Suprapubic skin (tissue), 4 donors: ENCODE measurements at regions not wholly inside any gene's neighbourhood (a gene's known extent, or its start where the extent isn't known, plus 50 kb on each side); places are given as distances from the start of the nearest gene placed in this dataset.

ENCODE experiments used
- DNase-seq, 2 donors: peaks; one replicate each; pipeline ENCODE4 v3.0.0-alpha.2; 2019; ENCODE audit warnings: low spot score in 2 of 2
- H3K27ac ChIP-seq: fragments of 200-600 bp; sonication (generic); one replicate; pipeline ENCODE4 v1.5.1; 2019
- H3K27me3 ChIP-seq: fragments of 200-600 bp; sonication (generic); one replicate; pipeline ENCODE4 v1.5.1; 2019
- H3K36me3 ChIP-seq: fragments of 200-600 bp; sonication (generic); one replicate; pipeline ENCODE4 v1.5.1; 2019
- H3K4me1 ChIP-seq: fragments of 200-600 bp; sonication (generic); one replicate; pipeline ENCODE4 v1.5.1; 2019
- H3K4me3 ChIP-seq: fragments of 200-600 bp; sonication (generic); one replicate; pipeline ENCODE4 v1.5.1; 2019; ENCODE audit warnings: mild to moderate bottlenecking
- H3K9me3 ChIP-seq: fragments of 200-600 bp; sonication (generic); one replicate; pipeline ENCODE4 v1.5.1; 2019
- EP300 ChIP-seq: sonication (generic); formaldehyde crosslinking; IDR thresholded peaks from one replicate; pipeline ENCODE4 v1.6.1; 2017; ENCODE audit warnings: antibody characterized with exemption
- POLR2A ChIP-seq, 2 donors: fragments of 450-650 bp; IDR thresholded peaks; one replicate each; pipeline ENCODE4 v1.6.1; 2017; ENCODE audit warnings: antibody characterized with exemption in 2 of 2, mild to moderate bottlenecking in 2 of 2, moderate library complexity in 2 of 2
- POLR2AphosphoS5 ChIP-seq, 3 donors: sonication (generic); formaldehyde crosslinking; IDR thresholded peaks; one replicate each; pipeline ENCODE4 v1.6.1; 2017; ENCODE audit warnings: antibody characterized with exemption in 3 of 3
- WGBS: methylation state at CpG from one replicate; pipeline ENCODE4 v1.1.5; 2018; 5-methylcytosine and 5-hydroxymethylcytosine counted together
- TF ChIP-seq, protein P1 (sequence below), 2 donors: fragments of 200-600 bp in 1 of 2; fragments of 450-650 bp in 1 of 2; sonication (generic) in 1 of 2; IDR thresholded peaks; one replicate each; pipeline ENCODE4 v1.5.1; 2016 to 2019; ENCODE audit warnings: antibody characterized with exemption in 2 of 2, mild to moderate bottlenecking in 1 of 2, moderate library complexity in 1 of 2

DNA sequence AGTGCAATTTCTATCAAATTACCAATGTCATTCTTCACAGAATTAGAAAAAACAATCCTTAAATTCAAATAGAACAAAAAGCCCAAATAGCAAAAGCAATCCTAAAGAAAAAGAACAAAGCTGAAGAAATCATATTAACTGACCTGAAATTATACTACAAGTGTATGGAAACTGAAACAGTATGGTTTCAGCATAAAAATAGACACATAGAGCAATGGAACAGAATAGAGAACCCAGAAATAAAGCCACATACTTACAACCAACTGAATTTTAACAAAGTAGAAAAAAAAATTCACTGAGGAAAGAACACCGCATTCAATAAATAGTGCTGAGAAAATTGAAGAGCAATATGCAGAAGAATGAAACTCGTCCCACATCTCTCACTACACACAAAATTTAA, 142.0 kb upstream of the CHRM2 start:
- no peak for TF ChIP-seq POLR2AphosphoS5 (IDR thresholded peaks at IDR 0.05)
- no peak for TF ChIP-seq POLR2A (IDR thresholded peaks at IDR 0.05)
- TF ChIP-seq EP300 = no peak
- TF ChIP-seq, protein P1, sequence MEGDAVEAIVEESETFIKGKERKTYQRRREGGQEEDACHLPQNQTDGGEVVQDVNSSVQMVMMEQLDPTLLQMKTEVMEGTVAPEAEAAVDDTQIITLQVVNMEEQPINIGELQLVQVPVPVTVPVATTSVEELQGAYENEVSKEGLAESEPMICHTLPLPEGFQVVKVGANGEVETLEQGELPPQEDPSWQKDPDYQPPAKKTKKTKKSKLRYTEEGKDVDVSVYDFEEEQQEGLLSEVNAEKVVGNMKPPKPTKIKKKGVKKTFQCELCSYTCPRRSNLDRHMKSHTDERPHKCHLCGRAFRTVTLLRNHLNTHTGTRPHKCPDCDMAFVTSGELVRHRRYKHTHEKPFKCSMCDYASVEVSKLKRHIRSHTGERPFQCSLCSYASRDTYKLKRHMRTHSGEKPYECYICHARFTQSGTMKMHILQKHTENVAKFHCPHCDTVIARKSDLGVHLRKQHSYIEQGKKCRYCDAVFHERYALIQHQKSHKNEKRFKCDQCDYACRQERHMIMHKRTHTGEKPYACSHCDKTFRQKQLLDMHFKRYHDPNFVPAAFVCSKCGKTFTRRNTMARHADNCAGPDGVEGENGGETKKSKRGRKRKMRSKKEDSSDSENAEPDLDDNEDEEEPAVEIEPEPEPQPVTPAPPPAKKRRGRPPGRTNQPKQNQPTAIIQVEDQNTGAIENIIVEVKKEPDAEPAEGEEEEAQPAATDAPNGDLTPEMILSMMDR (IDR thresholded peaks at IDR 0.05) = no peak
- H3K27ac ChIP-seq = no peak overlapping the region
- H3K9me3 ChIP-seq = no peaks in the 10 kb centered on the region
- no peak overlapping the region for H3K4me3 ChIP-seq
- 81% methylated on average over 2 of the region's 2 CpGs for WGBS
- no peaks in the 10 kb centered on the region for H3K4me1 ChIP-seq
- no peaks in the 10 kb centered on the region for H3K27me3 ChIP-seq
- DNase-seq = no peak
- H3K36me3 ChIP-seq = no peaks in the 10 kb centered on the region

DNA sequence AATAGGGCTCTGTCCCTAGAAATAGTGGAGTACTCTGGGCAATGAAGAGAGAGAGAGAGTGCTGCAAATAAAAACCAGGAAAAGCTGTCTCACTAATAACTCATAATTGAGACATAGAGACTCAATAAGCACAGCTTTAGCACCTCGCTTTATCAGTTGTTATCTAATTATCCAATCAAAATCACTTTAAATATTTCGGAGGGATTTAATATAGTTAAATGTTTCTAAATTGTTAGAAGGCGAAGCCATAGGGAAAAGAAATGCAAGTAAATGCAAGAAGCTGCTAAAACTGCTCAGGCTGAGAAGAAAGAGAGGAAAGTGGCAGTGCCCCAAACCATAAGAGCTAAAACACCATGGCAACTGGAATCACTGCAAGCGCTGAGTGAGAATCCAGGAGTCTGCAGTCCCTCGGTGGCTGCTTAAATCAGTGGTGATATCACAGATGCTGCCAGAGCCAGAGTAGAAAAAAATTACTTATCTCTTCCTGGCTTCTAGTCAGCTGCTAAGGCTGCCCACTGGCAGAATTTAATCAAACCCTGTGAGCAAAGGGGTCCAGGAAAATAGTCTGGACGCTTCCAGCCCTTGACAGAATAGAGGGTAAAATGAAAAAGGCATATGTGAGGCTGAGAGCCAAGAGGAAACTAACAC, 150.4 kb upstream of the CHRM2 start:
- Histone ChIP-seq H3K4me3 (no peak overlapping the region), H3K4me1 (no peaks in the 10 kb centered on the region), H3K27me3 (no peaks in the 10 kb centered on the region), H3K27ac (no peak overlapping the region), H3K9me3 (no peaks in the 10 kb centered on the region), H3K36me3 (no peaks in the 10 kb centered on the region)
- TF ChIP-seq POLR2AphosphoS5 (IDR thresholded peaks at IDR 0.05) = no peak
- no peak for TF ChIP-seq POLR2A (IDR thresholded peaks at IDR 0.05)
- TF ChIP-seq, protein P1 (IDR thresholded peaks at IDR 0.05) = no peak
- TF ChIP-seq EP300 = no peak
- 72% methylated on average over 6 of the region's 6 CpGs for WGBS
- no peak for DNase-seq

DNA sequence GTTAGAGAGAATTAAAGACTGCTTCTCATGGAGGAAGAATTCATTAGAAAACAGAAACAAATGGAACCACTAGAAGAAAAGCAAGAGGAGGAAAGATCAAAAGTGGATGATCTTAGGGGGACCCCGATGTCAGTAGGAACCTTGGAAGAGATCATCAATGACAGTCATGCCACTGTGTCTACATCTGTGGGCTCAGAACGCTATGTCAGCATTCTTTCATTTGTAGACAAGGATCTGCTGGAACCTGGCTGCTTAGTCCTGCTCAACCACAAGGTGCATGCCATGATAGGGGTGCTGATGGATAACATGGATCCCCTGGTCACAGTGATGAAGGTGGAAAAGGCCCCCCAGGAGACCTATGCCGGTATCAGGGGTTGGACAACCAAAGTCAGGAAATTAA, 154.4 kb upstream of the CHRM2 start:
- no peaks in the 10 kb centered on the region for H3K9me3 ChIP-seq
- no peak for DNase-seq
- no peaks in the 10 kb centered on the region for H3K36me3 ChIP-seq
- 90% methylated on average over 3 of the region's 3 CpGs for WGBS
- no peaks in the 10 kb centered on the region for H3K27me3 ChIP-seq
- no peaks in the 10 kb centered on the region for H3K4me1 ChIP-seq
- H3K27ac ChIP-seq = no peak overlapping the region
- H3K4me3 ChIP-seq = no peak overlapping the region
- TF ChIP-seq POLR2A (IDR thresholded peaks at IDR 0.05) (no peak), EP300 (no peak), POLR2AphosphoS5 (IDR thresholded peaks at IDR 0.05) (no peak)
- TF ChIP-seq, protein P1 (IDR thresholded peaks at IDR 0.05) = no peak

DNA sequence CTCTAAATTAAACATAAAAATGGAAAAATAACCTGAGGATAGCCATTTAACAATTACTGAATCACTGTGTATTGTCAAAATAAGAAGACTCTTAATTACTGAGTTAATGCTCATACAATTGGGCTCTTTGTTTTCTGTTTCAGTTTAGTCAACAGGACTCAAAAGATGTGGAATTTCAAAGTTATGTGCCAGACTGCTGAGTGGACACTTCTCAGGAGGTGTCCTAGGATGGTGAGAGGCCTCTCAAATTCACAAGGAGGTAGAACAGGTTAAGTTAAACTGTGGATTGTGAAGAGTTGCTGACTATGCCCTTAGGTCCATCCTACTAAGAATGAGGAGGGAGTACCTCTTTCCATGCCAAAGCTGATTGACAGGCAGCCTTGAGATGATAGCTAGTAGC, 157.7 kb upstream of the CHRM2 start:
- Histone ChIP-seq H3K4me1 (no peaks in the 10 kb centered on the region), H3K36me3 (no peaks in the 10 kb centered on the region), H3K27me3 (no peaks in the 10 kb centered on the region), H3K4me3 (no peak overlapping the region), H3K27ac (no peak overlapping the region), H3K9me3 (no peaks in the 10 kb centered on the region)
- DNase-seq = no peak
- TF ChIP-seq, protein P1 (IDR thresholded peaks at IDR 0.05) = no peak
- TF ChIP-seq POLR2A (IDR thresholded peaks at IDR 0.05) = no peak
- TF ChIP-seq POLR2AphosphoS5 (IDR thresholded peaks at IDR 0.05) = no peak
- TF ChIP-seq EP300 = no peak

DNA sequence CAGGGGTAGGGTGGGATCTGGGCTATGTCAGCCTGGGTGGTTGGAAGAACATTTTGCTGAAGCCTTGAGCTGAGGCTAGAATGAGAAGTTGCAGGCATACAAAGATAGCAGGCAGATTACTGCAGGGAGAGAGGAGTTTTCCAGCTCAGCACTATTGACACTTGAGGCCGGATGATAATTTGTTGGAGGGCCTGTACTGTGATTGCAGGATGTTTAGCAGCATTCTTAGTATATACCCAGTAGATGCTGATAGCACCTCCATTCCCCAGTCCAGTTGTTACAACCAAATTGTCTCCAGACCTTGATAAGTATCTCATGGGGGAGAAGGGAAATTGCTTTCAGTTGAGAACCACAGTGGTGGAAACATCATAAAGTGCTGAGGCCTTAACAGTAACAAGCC, 158.6 kb upstream of the CHRM2 start:
- no peak for DNase-seq
- 55% methylated on average over 1 of the region's 1 CpG for WGBS
- H3K4me1 ChIP-seq = no peaks in the 10 kb centered on the region

More for the DNA sequence above, 158.6 kb upstream of the CHRM2 start:
- H3K9me3 ChIP-seq = no peaks in the 10 kb centered on the region
- no peak overlapping the region for H3K4me3 ChIP-seq
- no peak for TF ChIP-seq EP300
- TF ChIP-seq POLR2AphosphoS5 (IDR thresholded peaks at IDR 0.05) = no peak
- TF ChIP-seq, protein P1 (IDR thresholded peaks at IDR 0.05) = no peak
- TF ChIP-seq POLR2A (IDR thresholded peaks at IDR 0.05) = no peak
- no peaks in the 10 kb centered on the region for H3K36me3 ChIP-seq
- no peak overlapping the region for H3K27ac ChIP-seq
- H3K27me3 ChIP-seq = no peaks in the 10 kb centered on the region
